BE2C (cell line): ENCODE measurements at regions not wholly inside any gene's neighbourhood (a gene's known extent, or its start where the extent isn't known, plus 50 kb on each side); places are given as distances from the start of the nearest gene placed in this dataset.

ENCODE experiments used
- DNase-seq: peaks from one replicate; pipeline ENCODE4 v3.0.0-alpha.2; 2020
- H3K27me3 ChIP-seq: fragments of 250-450 bp; sonication (Bioruptor Pico); 2 replicates; pipeline ENCODE4 v1.5.1; 2020; ENCODE audit warnings: mild to moderate bottlenecking
- H3K36me3 ChIP-seq: fragments of 250-450 bp; sonication (Bioruptor Pico); 2 replicates; pipeline ENCODE4 v1.5.1; 2020; ENCODE audit warnings: mild to moderate bottlenecking
- H3K4me1 ChIP-seq: fragments of 250-450 bp; sonication (Bioruptor Pico); 2 replicates; pipeline ENCODE4 v1.5.1; 2020
- H3K4me3 ChIP-seq: 2 replicates; pipeline ENCODE4 v1.5.1; 2011; ENCODE audit warnings: low read depth, low read length
- H3K9me3 ChIP-seq: fragments of 250-450 bp; sonication (Bioruptor Pico); 2 replicates; pipeline ENCODE4 v1.5.1; 2020
- CTCF ChIP-seq: IDR thresholded peaks from 2 replicates; pipeline ENCODE4 v1.5.1; 2012; ENCODE audit warnings: mild to moderate bottlenecking, low read depth, low read length

GRCh38 chr18:65632236-65632635 lies 118.6 kb upstream of the CDH7 start:
- Histone ChIP-seq H3K4me1 (no peaks in the 10 kb centered on the region), H3K4me3 (no peak overlapping the region), H3K36me3 (no peaks in the 10 kb centered on the region), H3K27me3 (no peaks in the 10 kb centered on the region), H3K9me3 (no peaks in the 10 kb centered on the region)
- no peak for TF ChIP-seq CTCF
- no peak for DNase-seq

- Histone ChIP-seq H3K4me3 (no peak overlapping the region), H3K4me1 (no peaks in the 10 kb centered on the region), H3K9me3 (no peaks in the 10 kb centered on the region), H3K27me3 (no peaks in the 10 kb centered on the region), H3K36me3 (no peaks in the 10 kb centered on the region)
- DNase-seq: no peak
- TF ChIP-seq CTCF: no peak
Observed at GRCh38 chr18:65631766-65632165, 119.0 kb upstream of the CDH7 start.

GRCh38 chr18:65628390-65628789 lies 122.4 kb upstream of the CDH7 start:
- Histone ChIP-seq H3K9me3 (no peaks in the 10 kb centered on the region), H3K27me3 (no peaks in the 10 kb centered on the region), H3K4me1 (no peaks in the 10 kb centered on the region), H3K4me3 (no peak overlapping the region), H3K36me3 (no peaks in the 10 kb centered on the region)
- no peak for DNase-seq
- TF ChIP-seq CTCF: no peak

GRCh38 chr18:65623676-65624075 lies 127.1 kb upstream of the CDH7 start:
- TF ChIP-seq CTCF: no peak
- no peaks in the 10 kb centered on the region for H3K36me3 ChIP-seq
- no peaks in the 10 kb centered on the region for H3K4me1 ChIP-seq
- no peaks in the 10 kb centered on the region for H3K27me3 ChIP-seq
- H3K9me3 ChIP-seq: no peaks in the 10 kb centered on the region
- H3K4me3 ChIP-seq: no peak overlapping the region
- no peak for DNase-seq

GRCh38 chr18:65622436-65622835 lies 128.4 kb upstream of the CDH7 start:
- Histone ChIP-seq H3K4me1 (no peaks in the 10 kb centered on the region), H3K9me3 (no peaks in the 10 kb centered on the region), H3K36me3 (no peaks in the 10 kb centered on the region), H3K27me3 (no peaks in the 10 kb centered on the region), H3K4me3 (no peak overlapping the region)
- TF ChIP-seq CTCF: no peak
- no peak for DNase-seq

GRCh38 chr18:65620076-65620696 lies 130.6 kb upstream of the CDH7 start:
- Histone ChIP-seq H3K9me3 (no peaks in the 10 kb centered on the region), H3K27me3 (no peaks in the 10 kb centered on the region), H3K4me3 (no peak overlapping the region), H3K4me1 (no peaks in the 10 kb centered on the region), H3K36me3 (no peaks in the 10 kb centered on the region)
- no peak for TF ChIP-seq CTCF
- no peak for DNase-seq
